ENCODE measurements at regions not wholly inside any gene's neighbourhood (a gene's known extent, or its start where the extent isn't known, plus 50 kb on each side); places are given as distances from the start of the nearest gene placed in this dataset.

GRCh38 chr10:4063717-4064116, 278.7 kb upstream of the KLF6 start:
- no peak for DNase-seq

GRCh38 chr10:4062751-4063150, 277.7 kb upstream of the KLF6 start:
- DNase-seq: no peak

GRCh38 chr10:4062072-4062471, 277.1 kb upstream of the KLF6 start:
- no peak for DNase-seq

- no peak for DNase-seq
Observed at GRCh38 chr10:4061441-4061951, 276.5 kb upstream of the KLF6 start.

GRCh38 chr10:4059471-4060138, 274.6 kb upstream of the KLF6 start:
- DNase-seq: peak; percentile 66

GRCh38 chr10:4058514-4059029, 273.6 kb upstream of the KLF6 start:
- no peak for DNase-seq

GRCh38 chr10:4057725-4058513, 272.9 kb upstream of the KLF6 start:
- no peak for DNase-seq

- no peak for DNase-seq
Observed at GRCh38 chr10:4057021-4057420, 272.0 kb upstream of the KLF6 start.

GRCh38 chr10:4054656-4055435, 269.8 kb upstream of the KLF6 start:
- DNase-seq: no peak

- no peak for DNase-seq
Observed at GRCh38 chr10:4053940-4054339, 268.9 kb upstream of the KLF6 start.

GRCh38 chr10:4051641-4052151, 266.7 kb upstream of the KLF6 start:
- DNase-seq: no peak

- no peak for DNase-seq
Observed at GRCh38 chr10:4051011-4051640, 266.1 kb upstream of the KLF6 start.

- no peak for DNase-seq
Observed at GRCh38 chr10:4050061-4050460, 265.1 kb upstream of the KLF6 start.

GRCh38 chr10:4049348-4049747, 264.3 kb upstream of the KLF6 start:
- DNase-seq: no peak

- DNase-seq: no peak
Observed at GRCh38 chr10:4048236-4048864, 263.3 kb upstream of the KLF6 start.

- no peak for DNase-seq
Observed at GRCh38 chr10:4046712-4047354, 261.8 kb upstream of the KLF6 start.

- DNase-seq: no peak
Observed at GRCh38 chr10:4046030-4046429, 261.0 kb upstream of the KLF6 start.

- DNase-seq: no peak
Observed at GRCh38 chr10:4043897-4044665, 259.1 kb upstream of the KLF6 start.

- no peak for DNase-seq
Observed at GRCh38 chr10:4041635-4042034, 256.6 kb upstream of the KLF6 start.

- no peak for DNase-seq
Observed at GRCh38 chr10:4038000-4038399, 253.0 kb upstream of the KLF6 start.

GRCh38 chr10:4035599-4035945, 250.6 kb upstream of the KLF6 start:
- no peak for DNase-seq

All from CD4-positive, alpha-beta T cell treated with Interleukin-4 for 4 hours (primary cell).